H1 (cell line): ENCODE measurements at regions not wholly inside any gene's neighbourhood (a gene's known extent, or its start where the extent isn't known, plus 50 kb on each side); places are given as distances from the start of the nearest gene placed in this dataset.

Experiments used
- SIN3A ChIP-seq, 2 experiments: IDR thresholded peaks in 1 of 2; conservative IDR thresholded peaks in 1 of 2; 2 replicates each; pipeline ENCODE4 v1.6.1; 2011 to 2012; ENCODE audit warnings: low read length in 2 of 2, improper control_type of control experiment in 1 of 2, low read depth in 1 of 2, mild to moderate bottlenecking in 1 of 2
- YY1 ChIP-seq: IDR thresholded peaks from 2 replicates; pipeline ENCODE4 v1.6.1; 2011; ENCODE audit warnings: low read depth, mild to moderate bottlenecking, low read length
- ZNF274 ChIP-seq: IDR thresholded peaks from 2 replicates; pipeline ENCODE4 v1.7.0; 2012; ENCODE audit warnings: low read length, borderline replicate concordance; ENCODE audit errors: extremely low read depth
- TF ChIP-seq, protein P1 (sequence below): fragments of 300-600 bp; sonication (generic); IDR thresholded peaks from 2 replicates; pipeline ENCODE4 v1.7.1; 2012; ENCODE audit warnings: low read length, moderate library complexity, mild to moderate bottlenecking, inconsistent platforms; ENCODE audit not compliant: insufficient replicate concordance

DNA sequence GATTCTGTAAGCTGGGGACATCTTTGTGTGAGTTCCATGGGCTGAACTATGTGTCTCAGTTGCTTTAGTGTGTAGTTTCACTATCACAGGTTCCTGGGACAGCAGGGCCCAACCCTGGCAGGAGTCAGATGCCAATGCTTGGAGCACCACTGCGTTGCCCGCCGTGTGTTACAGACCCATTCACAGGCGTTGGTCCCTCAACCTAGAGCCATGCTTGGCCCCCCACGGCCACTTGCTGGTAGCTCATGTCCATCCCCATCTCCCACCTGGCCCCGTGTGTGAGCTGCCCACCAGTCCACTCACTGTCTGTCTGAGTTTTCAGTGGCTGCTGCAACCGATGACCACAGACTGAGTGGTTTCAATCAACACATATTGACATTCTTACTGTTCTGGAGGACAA, 546.9 kb downstream of the TCERG1L start (continued):
- TF ChIP-seq, protein P1, sequence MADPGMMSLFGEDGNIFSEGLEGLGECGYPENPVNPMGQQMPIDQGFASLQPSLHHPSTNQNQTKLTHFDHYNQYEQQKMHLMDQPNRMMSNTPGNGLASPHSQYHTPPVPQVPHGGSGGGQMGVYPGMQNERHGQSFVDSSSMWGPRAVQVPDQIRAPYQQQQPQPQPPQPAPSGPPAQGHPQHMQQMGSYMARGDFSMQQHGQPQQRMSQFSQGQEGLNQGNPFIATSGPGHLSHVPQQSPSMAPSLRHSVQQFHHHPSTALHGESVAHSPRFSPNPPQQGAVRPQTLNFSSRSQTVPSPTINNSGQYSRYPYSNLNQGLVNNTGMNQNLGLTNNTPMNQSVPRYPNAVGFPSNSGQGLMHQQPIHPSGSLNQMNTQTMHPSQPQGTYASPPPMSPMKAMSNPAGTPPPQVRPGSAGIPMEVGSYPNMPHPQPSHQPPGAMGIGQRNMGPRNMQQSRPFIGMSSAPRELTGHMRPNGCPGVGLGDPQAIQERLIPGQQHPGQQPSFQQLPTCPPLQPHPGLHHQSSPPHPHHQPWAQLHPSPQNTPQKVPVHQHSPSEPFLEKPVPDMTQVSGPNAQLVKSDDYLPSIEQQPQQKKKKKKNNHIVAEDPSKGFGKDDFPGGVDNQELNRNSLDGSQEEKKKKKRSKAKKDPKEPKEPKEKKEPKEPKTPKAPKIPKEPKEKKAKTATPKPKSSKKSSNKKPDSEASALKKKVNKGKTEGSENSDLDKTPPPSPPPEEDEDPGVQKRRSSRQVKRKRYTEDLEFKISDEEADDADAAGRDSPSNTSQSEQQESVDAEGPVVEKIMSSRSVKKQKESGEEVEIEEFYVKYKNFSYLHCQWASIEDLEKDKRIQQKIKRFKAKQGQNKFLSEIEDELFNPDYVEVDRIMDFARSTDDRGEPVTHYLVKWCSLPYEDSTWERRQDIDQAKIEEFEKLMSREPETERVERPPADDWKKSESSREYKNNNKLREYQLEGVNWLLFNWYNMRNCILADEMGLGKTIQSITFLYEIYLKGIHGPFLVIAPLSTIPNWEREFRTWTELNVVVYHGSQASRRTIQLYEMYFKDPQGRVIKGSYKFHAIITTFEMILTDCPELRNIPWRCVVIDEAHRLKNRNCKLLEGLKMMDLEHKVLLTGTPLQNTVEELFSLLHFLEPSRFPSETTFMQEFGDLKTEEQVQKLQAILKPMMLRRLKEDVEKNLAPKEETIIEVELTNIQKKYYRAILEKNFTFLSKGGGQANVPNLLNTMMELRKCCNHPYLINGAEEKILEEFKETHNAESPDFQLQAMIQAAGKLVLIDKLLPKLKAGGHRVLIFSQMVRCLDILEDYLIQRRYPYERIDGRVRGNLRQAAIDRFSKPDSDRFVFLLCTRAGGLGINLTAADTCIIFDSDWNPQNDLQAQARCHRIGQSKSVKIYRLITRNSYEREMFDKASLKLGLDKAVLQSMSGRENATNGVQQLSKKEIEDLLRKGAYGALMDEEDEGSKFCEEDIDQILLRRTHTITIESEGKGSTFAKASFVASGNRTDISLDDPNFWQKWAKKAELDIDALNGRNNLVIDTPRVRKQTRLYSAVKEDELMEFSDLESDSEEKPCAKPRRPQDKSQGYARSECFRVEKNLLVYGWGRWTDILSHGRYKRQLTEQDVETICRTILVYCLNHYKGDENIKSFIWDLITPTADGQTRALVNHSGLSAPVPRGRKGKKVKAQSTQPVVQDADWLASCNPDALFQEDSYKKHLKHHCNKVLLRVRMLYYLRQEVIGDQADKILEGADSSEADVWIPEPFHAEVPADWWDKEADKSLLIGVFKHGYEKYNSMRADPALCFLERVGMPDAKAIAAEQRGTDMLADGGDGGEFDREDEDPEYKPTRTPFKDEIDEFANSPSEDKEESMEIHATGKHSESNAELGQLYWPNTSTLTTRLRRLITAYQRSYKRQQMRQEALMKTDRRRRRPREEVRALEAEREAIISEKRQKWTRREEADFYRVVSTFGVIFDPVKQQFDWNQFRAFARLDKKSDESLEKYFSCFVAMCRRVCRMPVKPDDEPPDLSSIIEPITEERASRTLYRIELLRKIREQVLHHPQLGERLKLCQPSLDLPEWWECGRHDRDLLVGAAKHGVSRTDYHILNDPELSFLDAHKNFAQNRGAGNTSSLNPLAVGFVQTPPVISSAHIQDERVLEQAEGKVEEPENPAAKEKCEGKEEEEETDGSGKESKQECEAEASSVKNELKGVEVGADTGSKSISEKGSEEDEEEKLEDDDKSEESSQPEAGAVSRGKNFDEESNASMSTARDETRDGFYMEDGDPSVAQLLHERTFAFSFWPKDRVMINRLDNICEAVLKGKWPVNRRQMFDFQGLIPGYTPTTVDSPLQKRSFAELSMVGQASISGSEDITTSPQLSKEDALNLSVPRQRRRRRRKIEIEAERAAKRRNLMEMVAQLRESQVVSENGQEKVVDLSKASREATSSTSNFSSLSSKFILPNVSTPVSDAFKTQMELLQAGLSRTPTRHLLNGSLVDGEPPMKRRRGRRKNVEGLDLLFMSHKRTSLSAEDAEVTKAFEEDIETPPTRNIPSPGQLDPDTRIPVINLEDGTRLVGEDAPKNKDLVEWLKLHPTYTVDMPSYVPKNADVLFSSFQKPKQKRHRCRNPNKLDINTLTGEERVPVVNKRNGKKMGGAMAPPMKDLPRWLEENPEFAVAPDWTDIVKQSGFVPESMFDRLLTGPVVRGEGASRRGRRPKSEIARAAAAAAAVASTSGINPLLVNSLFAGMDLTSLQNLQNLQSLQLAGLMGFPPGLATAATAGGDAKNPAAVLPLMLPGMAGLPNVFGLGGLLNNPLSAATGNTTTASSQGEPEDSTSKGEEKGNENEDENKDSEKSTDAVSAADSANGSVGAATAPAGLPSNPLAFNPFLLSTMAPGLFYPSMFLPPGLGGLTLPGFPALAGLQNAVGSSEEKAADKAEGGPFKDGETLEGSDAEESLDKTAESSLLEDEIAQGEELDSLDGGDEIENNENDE, result no peak
- TF ChIP-seq ZNF274 (no peak), YY1 (no peak), SIN3A (conservative IDR thresholded peaks at IDR 0.05 in 1 of 2, IDR thresholded peaks at IDR 0.05 in 1 of 2; ENCODE audit: low read depth in 1 of 2, low read length in 2 of 2) (no peak)
